ENCODE measurements at regions not wholly inside any gene's neighbourhood (a gene's known extent, or its start where the extent isn't known, plus 50 kb on each side); places are given as distances from the start of the nearest gene placed in this dataset.
"Not testable (repeated sequence)": the region's sequence is repeated elsewhere in the genome, so short reads cannot be mapped to it uniquely, and the experiment has no call there.

- no peak for DNase-seq
- H3K4me1 Mint-ChIP-seq, result peaks cover 38 to 58% of the 10 kb centered on the region in 2 donors
- peak overlapping the region in 5 of 6 donors; percentile 89 to 100 (median 94) for H3K27ac Mint-ChIP-seq
- H3K4me3 Mint-ChIP-seq, result peak overlapping the region in 2 of 5 donors; percentile 75
- H3K9me3 Mint-ChIP-seq, result peaks cover 0 to 1% (median 0%) of the 10 kb centered on the region in 6 donors
- H3K27me3 Mint-ChIP-seq (ENCODE audit: low read depth in 3 of 3), result peaks cover 0 to 3% (median 0%) of the 10 kb centered on the region in 3 donors
- peaks cover 0 to 4% (median 3%) of the 10 kb centered on the region in 3 donors for H3K36me3 Mint-ChIP-seq
These were observed 140.7 kb upstream of the ALKAL2 start for GRCh38 chr2:428591-428990.

DNA sequence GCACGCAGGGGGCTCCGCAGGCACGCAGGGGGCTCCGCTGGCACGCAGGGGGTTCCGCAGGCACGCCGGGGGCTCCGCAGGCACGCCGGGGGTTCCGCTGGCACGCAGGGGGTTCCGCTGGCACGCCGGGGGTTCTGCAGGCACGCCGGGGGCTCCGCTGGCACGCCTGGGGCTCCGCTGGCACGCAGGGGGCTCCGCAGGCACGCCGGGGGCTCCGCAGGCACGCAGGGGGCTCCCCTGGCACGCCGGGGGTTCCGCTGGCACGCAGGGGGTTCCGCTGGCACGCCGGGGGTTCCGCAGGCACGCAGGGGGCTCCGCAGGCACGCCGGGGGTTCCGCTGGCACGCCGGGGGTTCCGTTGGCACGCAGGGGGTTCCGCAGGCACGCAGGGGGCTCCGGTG, 138.8 kb upstream of the ALKAL2 start:
- not testable (repeated sequence) for H3K27ac Mint-ChIP-seq; H3K36me3 Mint-ChIP-seq; H3K27me3 Mint-ChIP-seq (ENCODE audit: low read depth in 3 of 3); H3K9me3 Mint-ChIP-seq; H3K4me3 Mint-ChIP-seq; DNase-seq
- peaks cover 43 to 71% of the 10 kb centered on the region in 2 donors for H3K4me1 Mint-ChIP-seq

DNA sequence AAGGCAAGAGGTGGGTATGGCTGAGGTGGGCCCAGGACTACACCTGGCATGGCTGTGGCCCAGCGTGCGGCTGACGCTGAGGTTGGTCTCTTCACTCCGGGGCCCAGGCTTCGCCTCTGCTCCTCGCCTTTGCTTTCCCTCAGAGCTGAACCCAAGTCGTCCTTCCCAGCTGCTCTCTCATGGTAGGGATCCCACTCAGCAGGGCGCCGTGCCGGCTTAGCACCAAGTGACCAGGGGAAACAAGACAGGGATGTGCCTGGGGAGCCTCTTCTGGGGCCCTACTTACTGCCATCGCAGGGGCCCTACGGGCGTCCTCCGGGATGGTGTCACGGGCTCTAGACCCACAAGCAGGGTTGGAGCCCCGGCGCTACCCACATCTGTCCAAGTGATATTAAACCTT, 138.1 kb upstream of the ALKAL2 start:
- H3K36me3 Mint-ChIP-seq, result peaks cover 0 to 4% (median 3%) of the 10 kb centered on the region in 3 donors
- H3K9me3 Mint-ChIP-seq, result peaks cover 0 to 3% (median 0%) of the 10 kb centered on the region in 6 donors
- peaks cover 3 to 7% (median 6%) of the 10 kb centered on the region in 3 donors for H3K27me3 Mint-ChIP-seq (ENCODE audit: low read depth in 3 of 3)
- DNase-seq, result no peak
- no peak overlapping the region for H3K4me3 Mint-ChIP-seq
- H3K27ac Mint-ChIP-seq, result peak overlapping the region in 2 of 6 donors; percentile 28 to 35
- peaks cover 48 to 75% of the 10 kb centered on the region in 2 donors for H3K4me1 Mint-ChIP-seq

GRCh38 chr2:425243-425642, 137.4 kb upstream of the ALKAL2 start:
- Mint-ChIP-seq H3K4me3 (no peak overlapping the region), H3K9me3 (peaks cover 0 to 3% (median 0%) of the 10 kb centered on the region in 6 donors), H3K36me3 (peaks cover 0 to 4% (median 3%) of the 10 kb centered on the region in 3 donors), H3K27me3 (ENCODE audit: low read depth in 3 of 3) (peaks cover 4 to 7% (median 6%) of the 10 kb centered on the region in 3 donors), H3K4me1 (peaks cover 41 to 69% of the 10 kb centered on the region in 2 donors), H3K27ac (no peak overlapping the region)
- no peak for DNase-seq

GRCh38 chr2:424306-425171, 136.6 kb upstream of the ALKAL2 start:
- no peak for DNase-seq
- Mint-ChIP-seq H3K36me3 (peaks cover 0 to 4% (median 3%) of the 10 kb centered on the region in 3 donors), H3K9me3 (peaks cover 0 to 3% (median 0%) of the 10 kb centered on the region in 6 donors), H3K27ac (no peak overlapping the region), H3K27me3 (ENCODE audit: low read depth in 3 of 3) (peaks cover 7 to 10% (median 10%) of the 10 kb centered on the region in 3 donors), H3K4me3 (no peak overlapping the region), H3K4me1 (peaks cover 38 to 67% of the 10 kb centered on the region in 2 donors)

DNA sequence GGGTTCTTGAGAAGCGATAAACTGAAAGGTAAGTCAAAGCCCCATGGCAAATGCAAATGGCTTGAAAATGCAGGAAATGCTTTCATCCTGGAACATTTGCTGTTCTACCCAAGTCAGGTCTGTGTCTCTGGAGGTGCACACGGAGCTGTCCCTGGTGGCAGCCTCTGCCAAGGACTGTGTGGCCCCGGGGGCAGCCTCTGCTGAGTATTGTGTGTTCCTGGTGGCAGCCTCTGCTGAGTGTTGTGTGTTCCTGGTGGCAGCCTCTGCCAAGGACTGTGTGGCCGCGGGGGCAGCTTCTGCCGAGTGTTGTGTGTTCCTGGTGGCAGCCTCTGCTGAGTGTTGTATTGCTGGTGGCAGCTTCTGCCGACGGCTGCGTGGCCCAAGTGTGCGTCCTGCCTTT, 135.6 kb upstream of the ALKAL2 start:
- H3K9me3 Mint-ChIP-seq, result peaks cover 0 to 2% (median 0%) of the 10 kb centered on the region in 6 donors
- no peak overlapping the region for H3K4me3 Mint-ChIP-seq
- H3K36me3 Mint-ChIP-seq, result no peaks in the 10 kb centered on the region
- peaks cover 7 to 12% (median 10%) of the 10 kb centered on the region in 3 donors for H3K27me3 Mint-ChIP-seq (ENCODE audit: low read depth in 3 of 3)
- H3K4me1 Mint-ChIP-seq, result peaks cover 32 to 67% of the 10 kb centered on the region in 2 donors
- no peak for DNase-seq
- H3K27ac Mint-ChIP-seq, result peak overlapping the region in 1 of 6 donors; percentile 24

DNA sequence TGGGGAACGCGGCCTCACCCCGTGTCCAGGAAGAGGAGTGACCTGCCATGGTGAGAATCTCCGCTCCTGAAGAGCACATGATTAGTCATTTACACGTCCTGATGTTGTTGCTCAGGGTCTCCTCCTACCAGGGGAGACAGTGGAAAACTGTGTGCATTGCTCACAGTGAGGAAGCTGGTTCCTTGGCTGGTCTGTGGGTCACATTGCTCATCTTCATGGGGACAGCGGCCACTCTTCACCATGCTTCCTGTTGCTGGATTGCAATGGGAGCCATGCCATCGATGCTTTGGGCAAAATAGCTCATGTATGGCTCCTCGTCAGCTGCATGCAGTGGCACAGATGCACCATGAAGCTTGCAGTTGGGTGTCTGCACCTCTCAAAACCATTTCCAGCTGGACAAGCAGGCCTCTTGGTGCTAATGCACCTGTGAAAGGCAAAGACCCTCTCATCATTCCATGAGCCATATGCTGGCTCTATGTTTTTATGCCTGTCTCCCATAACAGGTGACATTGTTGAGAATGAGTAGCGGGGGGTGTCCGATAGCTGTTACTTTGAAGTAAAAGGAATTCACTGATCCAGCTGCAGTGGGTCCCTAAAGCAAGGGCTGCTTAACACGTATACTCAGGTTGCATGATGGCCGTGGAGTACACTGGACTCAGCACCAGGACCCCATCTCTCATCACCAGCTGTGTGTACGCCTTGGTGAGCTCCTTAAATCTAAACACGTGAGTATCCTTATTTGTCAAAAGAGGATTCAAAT, 135.0 kb upstream of the ALKAL2 start:
- H3K27ac Mint-ChIP-seq, result no peak overlapping the region

DNA sequence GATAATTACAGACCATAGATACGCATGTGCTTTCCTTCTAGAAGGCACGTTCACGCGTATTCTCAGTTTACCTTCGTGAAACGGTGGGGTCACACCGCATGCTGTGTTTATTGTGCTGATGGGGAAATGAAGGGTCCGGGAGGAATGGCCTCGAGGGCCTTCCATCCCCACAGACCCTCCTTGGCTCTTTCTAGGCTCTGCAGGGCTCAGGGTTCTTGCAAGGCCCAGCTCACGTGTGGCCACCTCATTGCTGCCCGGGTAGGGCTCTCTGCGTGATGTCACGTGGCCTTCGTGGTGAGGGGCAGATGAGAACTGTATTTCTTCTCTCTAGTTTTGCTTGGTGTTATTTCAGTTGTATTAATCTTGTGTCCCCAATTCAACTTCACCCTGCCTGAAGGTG, 133.5 kb upstream of the ALKAL2 start:
- peaks cover 26 to 57% of the 10 kb centered on the region in 2 donors for H3K4me1 Mint-ChIP-seq
- H3K36me3 Mint-ChIP-seq, result no peaks in the 10 kb centered on the region
- no peak for DNase-seq
- H3K4me3 Mint-ChIP-seq, result peak overlapping the region; percentile 30 to 50 (median 40)
- peak overlapping the region; percentile 34 to 87 (median 76) for H3K27ac Mint-ChIP-seq
- peaks cover 0 to 2% (median 0%) of the 10 kb centered on the region in 6 donors for H3K9me3 Mint-ChIP-seq
- H3K27me3 Mint-ChIP-seq (ENCODE audit: low read depth in 3 of 3), result peaks cover 7 to 12% (median 10%) of the 10 kb centered on the region in 3 donors

More for the DNA sequence above, 135.0 kb upstream of the ALKAL2 start:
- H3K27me3 Mint-ChIP-seq (ENCODE audit: low read depth in 3 of 3), result peaks cover 7 to 12% (median 10%) of the 10 kb centered on the region in 3 donors
- peaks cover 0 to 2% (median 0%) of the 10 kb centered on the region in 6 donors for H3K9me3 Mint-ChIP-seq
- peaks cover 27 to 61% of the 10 kb centered on the region in 2 donors for H3K4me1 Mint-ChIP-seq
- no peak overlapping the region for H3K4me3 Mint-ChIP-seq
- no peak for DNase-seq
- H3K36me3 Mint-ChIP-seq, result no peaks in the 10 kb centered on the region

- Mint-ChIP-seq H3K36me3 (no peaks in the 10 kb centered on the region), H3K27me3 (ENCODE audit: low read depth in 3 of 3) (peaks cover 7 to 12% (median 10%) of the 10 kb centered on the region in 3 donors), H3K27ac (peak overlapping the region; percentile 69 to 89 (median 82)), H3K9me3 (peaks cover 0 to 3% (median 0%) of the 10 kb centered on the region in 6 donors), H3K4me3 (peak overlapping the region; percentile 8 to 51 (median 21)), H3K4me1 (peaks cover 21 to 42% of the 10 kb centered on the region in 2 donors)
- peak; percentile 71 to 79 (median 76) for DNase-seq
These were observed 131.9 kb upstream of the ALKAL2 start for GRCh38 chr2:419687-420317.

GRCh38 chr2:417662-418061, 129.8 kb upstream of the ALKAL2 start:
- no peak overlapping the region for H3K27ac Mint-ChIP-seq
- peaks cover 21 to 32% of the 10 kb centered on the region in 2 donors for H3K4me1 Mint-ChIP-seq
- H3K9me3 Mint-ChIP-seq, result peaks cover 0 to 3% (median 0%) of the 10 kb centered on the region in 6 donors
- H3K4me3 Mint-ChIP-seq, result no peak overlapping the region
- H3K27me3 Mint-ChIP-seq (ENCODE audit: low read depth in 3 of 3), result peaks cover 7 to 12% (median 11%) of the 10 kb centered on the region in 3 donors
- no peak for DNase-seq
- H3K36me3 Mint-ChIP-seq, result no peaks in the 10 kb centered on the region

DNA sequence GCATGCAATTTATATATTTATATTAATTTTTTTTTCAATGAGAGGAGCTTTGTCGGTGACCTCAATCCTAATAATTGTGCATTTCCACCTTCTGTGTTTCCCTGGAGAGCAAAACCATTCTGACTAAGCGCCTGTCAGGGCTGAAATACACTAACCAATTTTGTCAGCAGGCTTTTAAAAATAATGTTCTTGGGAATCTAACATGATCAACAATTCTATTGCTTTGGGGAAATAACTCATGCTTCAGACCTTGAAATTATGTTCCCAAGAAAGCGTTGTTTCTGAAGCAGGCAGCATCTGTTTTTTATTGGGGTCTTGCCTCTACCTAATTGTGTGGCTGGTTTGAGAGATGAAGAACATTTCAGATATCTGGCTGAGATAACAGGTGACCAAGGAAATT, 129.1 kb upstream of the ALKAL2 start:
- H3K4me3 Mint-ChIP-seq, result no peak overlapping the region
- H3K27ac Mint-ChIP-seq, result no peak overlapping the region
- peaks cover 0 to 3% (median 0%) of the 10 kb centered on the region in 6 donors for H3K9me3 Mint-ChIP-seq
- no peaks in the 10 kb centered on the region for H3K36me3 Mint-ChIP-seq
- peaks cover 7 to 12% (median 11%) of the 10 kb centered on the region in 3 donors for H3K27me3 Mint-ChIP-seq (ENCODE audit: low read depth in 3 of 3)
- no peak for DNase-seq
- H3K4me1 Mint-ChIP-seq, result peaks cover 18 to 28% of the 10 kb centered on the region in 2 donors

DNA sequence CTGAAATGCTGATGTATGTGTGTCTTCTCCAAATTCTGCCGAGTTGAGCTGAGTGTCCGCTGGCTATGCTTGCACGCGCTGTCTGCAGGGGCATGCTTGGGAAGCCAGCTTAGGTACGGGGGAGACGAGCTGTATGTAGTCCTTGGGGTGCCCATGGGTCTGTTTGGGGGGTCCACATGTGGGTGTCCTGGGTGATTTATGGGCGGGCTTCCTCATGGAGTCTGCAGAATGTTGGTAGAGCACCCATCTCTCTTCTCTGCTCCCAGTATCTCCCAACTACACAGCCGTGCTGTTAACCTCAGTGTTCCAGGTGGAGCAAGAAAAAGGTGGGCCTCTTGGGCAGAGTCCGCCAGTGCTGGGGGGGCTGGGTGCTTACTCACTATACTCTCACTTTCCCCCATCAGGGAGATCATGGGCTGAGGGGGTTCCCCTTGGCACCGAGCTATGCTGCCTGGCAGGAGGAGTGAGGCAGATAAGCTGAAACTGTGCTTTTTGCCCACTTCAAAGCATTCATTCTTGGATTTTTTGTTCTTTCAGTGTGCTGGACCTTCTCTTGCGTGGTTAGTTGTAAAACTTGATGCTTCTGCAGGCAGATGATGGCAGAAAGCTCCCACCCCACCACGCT, 128.2 kb upstream of the ALKAL2 start:
- Mint-ChIP-seq H3K9me3 (peaks cover 0 to 2% (median 0%) of the 10 kb centered on the region in 6 donors), H3K27ac (no peak overlapping the region), H3K4me1 (peaks cover 9 to 18% of the 10 kb centered on the region in 2 donors), H3K4me3 (no peak overlapping the region), H3K27me3 (ENCODE audit: low read depth in 3 of 3) (peaks cover 5 to 13% (median 7%) of the 10 kb centered on the region in 3 donors), H3K36me3 (no peaks in the 10 kb centered on the region)
- no peak for DNase-seq

GRCh38 chr2:409523-409922, 121.6 kb upstream of the ALKAL2 start:
- Mint-ChIP-seq H3K4me3 (no peak overlapping the region), H3K9me3 (peaks cover 0 to 10% (median 6%) of the 10 kb centered on the region in 6 donors), H3K36me3 (peaks cover 5 to 20% (median 5%) of the 10 kb centered on the region in 3 donors), H3K4me1 (peaks cover 2 to 4% of the 10 kb centered on the region in 2 donors), H3K27me3 (ENCODE audit: low read depth in 3 of 3) (peaks cover 0 to 6% (median 4%) of the 10 kb centered on the region in 3 donors), H3K27ac (peak overlapping the region in 1 of 6 donors; percentile 53)
- no peak for DNase-seq
